Activated CD4-positive, alpha-beta T cell treated with anti-CD3 and anti-CD28 coated beads for 4 hours (primary cell): ENCODE measurements at regions not wholly inside any gene's neighbourhood (a gene's known extent, or its start where the extent isn't known, plus 50 kb on each side); places are given as distances from the start of the nearest gene placed in this dataset.

Experiments used
- DNase-seq, 2 donors: peaks; one replicate each; pipeline ENCODE4 v3.0.0-alpha.2; 2020

- no peak for DNase-seq
These were observed 203.0 kb upstream of the ADRA1B start for GRCh38 chr5:159713254-159713653.

- DNase-seq: no peak
These were observed 202.5 kb upstream of the ADRA1B start for GRCh38 chr5:159713773-159714172.

- DNase-seq: no peak
These were observed 190.8 kb upstream of the ADRA1B start for GRCh38 chr5:159725475-159725874.

GRCh38 chr5:159727167-159727566, 189.1 kb upstream of the ADRA1B start:
- DNase-seq: no peak

DNA sequence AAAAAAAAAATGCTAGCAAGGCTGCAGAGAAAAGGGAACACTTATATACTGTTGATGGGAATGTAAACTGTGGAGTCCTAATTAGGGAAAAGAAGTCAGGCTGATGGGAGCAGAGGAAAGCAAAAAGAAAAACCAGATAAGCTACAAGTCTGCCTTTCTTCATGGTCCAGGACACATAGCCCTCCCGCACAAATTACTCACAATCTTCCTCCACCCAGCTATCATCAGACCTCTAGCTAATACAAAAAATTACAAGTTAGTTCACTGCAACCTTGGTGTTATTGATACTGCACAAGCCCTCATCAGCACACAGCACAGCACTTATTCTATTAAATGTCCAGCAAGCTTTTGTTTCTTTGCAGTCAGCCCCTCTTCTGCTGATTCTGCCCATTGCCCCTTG, 186.0 kb upstream of the ADRA1B start:
- no peak for DNase-seq

DNA sequence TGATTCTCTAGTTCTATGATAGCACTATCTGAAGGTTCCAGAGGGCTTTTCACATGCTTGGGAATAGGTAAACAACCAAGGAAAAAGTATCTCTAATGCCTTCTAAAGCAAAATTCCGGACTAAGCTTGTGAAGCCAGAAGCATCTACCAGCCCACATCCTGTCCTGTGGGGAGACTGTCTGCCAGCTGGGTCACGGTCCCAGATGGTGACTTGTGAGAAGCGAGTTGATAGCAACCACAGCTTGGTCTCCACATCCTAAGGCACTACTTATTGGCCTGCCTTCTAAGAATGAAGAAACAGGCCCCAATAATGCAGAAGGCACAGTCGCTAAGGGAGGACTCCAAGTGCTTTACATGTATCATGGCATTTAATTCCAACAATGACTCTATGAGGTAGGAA, 184.1 kb upstream of the ADRA1B start:
- DNase-seq: no peak

DNA sequence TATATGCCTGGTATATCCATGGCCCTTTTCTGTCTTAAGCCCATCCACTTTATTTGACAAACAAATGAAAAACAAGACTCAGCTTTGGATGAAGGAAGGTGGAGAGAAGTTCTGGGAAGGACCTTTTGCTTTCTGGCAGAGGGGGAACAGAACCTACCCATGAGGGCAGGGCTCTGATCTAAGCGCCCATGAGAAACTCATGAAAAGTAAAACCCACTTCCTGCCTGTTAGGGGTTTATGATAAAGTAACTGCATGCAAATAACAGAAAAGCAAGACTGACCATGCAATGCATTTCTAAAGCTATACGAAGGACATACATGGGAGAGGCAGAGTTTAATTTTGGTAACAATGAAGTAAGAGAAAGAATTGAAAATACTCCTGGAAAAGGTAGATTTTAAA, 181.9 kb upstream of the ADRA1B start:
- DNase-seq: no peak

DNA sequence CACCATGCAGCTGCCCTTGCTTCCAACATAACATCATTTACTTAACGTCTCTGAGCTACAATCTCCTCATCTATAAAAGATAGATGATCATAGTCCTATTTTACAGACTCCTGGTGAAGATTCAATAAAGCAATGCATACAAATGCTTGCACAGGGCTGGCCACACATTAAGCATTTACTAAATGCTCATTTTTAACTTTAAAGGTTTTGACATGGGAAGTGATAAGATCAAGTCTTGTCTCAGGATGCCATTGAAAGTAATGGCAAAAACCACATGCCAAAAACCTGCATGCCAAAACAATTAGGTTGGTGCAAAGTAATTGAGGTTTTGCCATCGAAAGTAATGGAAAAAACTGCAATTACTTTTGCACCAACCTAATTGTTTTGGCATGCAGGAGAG, 181.2 kb upstream of the ADRA1B start:
- DNase-seq: no peak

GRCh38 chr5:159735749-159736660, 180.3 kb upstream of the ADRA1B start:
- DNase-seq: no peak

GRCh38 chr5:159736844-159737243, 179.4 kb upstream of the ADRA1B start:
- DNase-seq: no peak

GRCh38 chr5:159737263-159737662, 179.0 kb upstream of the ADRA1B start:
- no peak for DNase-seq

DNA sequence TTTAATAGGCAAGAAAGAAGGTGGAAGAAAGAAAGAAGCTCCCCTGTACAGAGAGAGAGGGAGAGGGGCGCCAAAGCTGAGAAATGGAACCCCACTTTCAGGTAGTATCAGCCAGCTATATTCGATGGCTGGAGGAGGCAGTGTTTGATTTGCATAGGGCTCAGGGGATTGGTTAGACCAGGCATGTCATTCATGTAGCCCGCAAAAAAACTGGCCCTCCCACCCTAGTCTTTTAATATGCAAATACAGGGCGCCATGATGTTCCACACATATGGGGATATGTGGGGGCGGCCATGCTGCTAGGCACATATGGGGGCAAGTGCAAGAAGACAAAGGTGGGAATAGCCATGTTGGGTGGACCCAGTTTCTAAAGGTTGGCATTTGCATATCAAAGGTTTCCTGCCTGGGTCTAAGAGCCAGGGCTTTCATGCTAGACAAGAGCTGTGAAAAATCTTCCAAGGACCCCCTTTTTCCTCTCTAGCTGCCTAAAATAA, 174.4 kb upstream of the ADRA1B start:
- no peak for DNase-seq

DNA sequence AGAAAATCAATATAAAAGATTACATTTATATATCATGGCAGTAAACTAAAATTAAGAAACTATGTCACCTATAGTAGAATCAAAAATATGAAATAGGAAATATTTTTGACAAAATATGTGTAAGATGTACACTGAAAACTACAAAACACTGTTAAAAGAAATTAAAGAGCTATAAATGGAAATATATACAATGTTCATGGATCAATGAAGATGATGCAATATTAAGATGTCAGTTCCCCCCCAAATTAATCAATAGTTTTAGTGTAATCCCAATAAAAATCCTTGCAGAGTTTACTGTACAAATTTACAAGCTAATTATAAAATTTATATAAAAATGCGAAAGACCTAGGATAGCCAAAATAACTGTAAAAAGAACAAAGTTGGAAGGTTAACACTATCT, 173.0 kb upstream of the ADRA1B start:
- no peak for DNase-seq

- no peak for DNase-seq
These were observed 169.6 kb upstream of the ADRA1B start for GRCh38 chr5:159746707-159747106.

- DNase-seq: no peak
These were observed 167.1 kb upstream of the ADRA1B start for GRCh38 chr5:159749146-159749545.

- no peak for DNase-seq
These were observed 166.1 kb upstream of the ADRA1B start for GRCh38 chr5:159750226-159750625.

DNA sequence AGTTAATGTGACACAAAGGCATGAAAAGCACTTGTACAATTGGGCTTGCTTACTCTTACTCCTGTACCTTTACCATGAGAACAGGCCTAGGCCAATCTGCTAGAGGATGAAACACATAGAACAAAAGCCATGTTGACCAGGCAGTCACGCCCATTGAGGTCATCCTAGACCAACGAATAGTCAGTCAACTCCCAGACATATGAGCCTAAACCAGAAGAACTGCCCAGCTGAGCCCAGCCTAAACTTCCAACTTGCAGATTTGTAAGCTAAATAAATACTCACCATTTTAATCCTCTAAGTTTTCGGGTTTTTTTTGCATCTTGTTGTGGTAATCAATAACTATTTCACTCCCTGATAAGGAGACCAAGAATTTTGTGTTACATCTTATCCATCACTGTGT, 164.8 kb upstream of the ADRA1B start:
- DNase-seq: no peak

DNA sequence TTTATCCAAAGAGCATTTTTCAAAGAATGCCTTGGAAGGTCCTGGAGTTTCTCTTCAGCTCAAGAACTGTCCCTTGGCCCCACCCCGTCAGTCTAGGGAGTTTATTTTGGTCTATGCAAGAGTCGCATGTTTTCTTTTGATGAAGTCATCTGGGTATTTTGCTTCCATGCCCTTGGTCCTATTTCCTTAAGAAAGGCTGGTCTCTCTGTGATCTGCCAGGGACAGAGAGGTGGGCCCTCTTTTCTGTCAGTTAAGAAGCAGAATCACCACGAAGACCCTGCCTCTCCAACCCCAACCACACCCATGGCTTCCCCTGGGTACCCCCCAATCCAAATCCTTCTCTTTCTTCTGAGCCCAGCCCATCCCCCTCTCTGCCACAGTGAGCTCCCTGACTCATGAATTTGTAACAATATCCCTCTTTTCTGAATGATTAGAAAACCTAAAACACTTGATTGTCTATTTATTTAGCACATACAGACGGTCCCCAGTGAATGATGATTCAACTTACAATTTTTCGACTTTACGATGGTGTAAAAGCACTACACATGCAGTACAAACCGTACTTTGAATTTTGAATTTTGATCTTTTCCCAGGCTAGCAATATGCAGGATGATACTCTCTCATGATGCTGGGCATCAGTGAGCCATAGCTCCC, 163.5 kb upstream of the ADRA1B start:
- DNase-seq: no peak

- DNase-seq: no peak
These were observed 158.1 kb upstream of the ADRA1B start for GRCh38 chr5:159758189-159758588.

- DNase-seq: no peak
These were observed 156.4 kb upstream of the ADRA1B start for GRCh38 chr5:159759791-159760290.

DNA sequence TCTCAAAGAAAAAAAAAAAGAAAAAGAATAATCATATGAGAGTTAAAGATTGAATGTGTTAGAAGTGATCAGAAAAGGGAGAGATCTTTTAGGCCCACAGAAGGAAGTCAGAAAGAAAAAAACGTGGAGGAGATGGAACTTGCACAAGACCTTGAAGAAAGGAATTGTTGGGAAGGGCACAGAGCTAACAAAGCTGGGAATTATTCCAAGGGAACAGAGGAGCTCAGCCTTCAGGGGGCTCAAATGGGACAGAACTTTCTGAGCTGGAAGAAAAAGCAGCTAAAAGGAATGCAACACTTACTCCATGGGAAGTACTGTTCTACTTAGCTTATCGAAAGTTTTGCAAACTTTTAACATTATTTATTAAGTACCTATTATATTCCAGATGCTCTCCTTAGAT, 153.4 kb upstream of the ADRA1B start:
- no peak for DNase-seq

DNA sequence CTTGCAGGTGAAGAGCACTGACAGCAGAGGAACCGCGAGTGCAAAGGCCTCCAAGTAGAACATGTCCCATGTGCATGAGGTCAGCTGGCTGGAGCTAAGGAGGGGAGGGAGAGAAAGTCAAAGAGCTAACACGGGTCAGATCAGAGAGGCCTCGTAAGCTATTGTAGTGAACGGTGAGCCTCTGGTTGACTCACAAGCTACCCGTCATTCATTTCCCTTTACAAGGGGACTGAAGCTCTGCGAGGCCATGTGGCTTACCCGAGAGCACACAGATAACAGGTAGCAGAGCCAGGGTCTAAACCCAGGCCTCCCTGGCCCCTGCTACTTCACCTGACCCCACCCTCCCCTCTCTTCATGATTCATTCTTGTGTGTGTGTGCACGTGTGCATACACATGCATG, 152.7 kb upstream of the ADRA1B start:
- no peak for DNase-seq

- DNase-seq: no peak
These were observed 151.8 kb upstream of the ADRA1B start for GRCh38 chr5:159764283-159765134.
